Liver (tissue), 8 donors: ENCODE measurements at regions not wholly inside any gene's neighbourhood (a gene's known extent, or its start where the extent isn't known, plus 50 kb on each side); places are given as distances from the start of the nearest gene placed in this dataset.
"Not testable (repeated sequence)": the region's sequence is repeated elsewhere in the genome, so short reads cannot be mapped to it uniquely, and the experiment has no call there.

Experiments used
- DNase-seq: peaks from one replicate; pipeline ENCODE4 v3.0.0-alpha.2; 2017; ENCODE audit warnings: low spot score
- H3K27ac ChIP-seq, 2 donors: one replicate each; pipeline ENCODE4 v1.7.0; 2013; ENCODE audit warnings: inconsistent platforms in 2 of 2, low read length in 2 of 2, control low read depth in 1 of 2, low read depth in 1 of 2, mild to moderate bottlenecking in 1 of 2
- H3K27me3 ChIP-seq, 4 donors: one replicate each; pipeline versions ENCODE4 v1.6.1 to v1.7.0; 2013; ENCODE audit warnings: low read length in 3 of 4, inconsistent platforms in 1 of 4, mild to moderate bottlenecking in 1 of 4, moderate library complexity in 1 of 4; ENCODE audit not compliant: control insufficient read depth in 4 of 4, insufficient read depth in 4 of 4
- H3K36me3 ChIP-seq, 4 donors: one replicate each; pipeline versions ENCODE4 v1.6.1 to v1.7.0; 2013; ENCODE audit warnings: low read length in 3 of 4, mild to moderate bottlenecking in 3 of 4, low read depth in 1 of 4, moderate library complexity in 1 of 4; ENCODE audit not compliant: control insufficient read depth in 4 of 4, insufficient read depth in 3 of 4
- H3K4me1 ChIP-seq, 4 donors: one replicate each; pipeline versions ENCODE4 v1.6.1 to v1.7.0; 2013; ENCODE audit warnings: low read length in 3 of 4, mild to moderate bottlenecking in 3 of 4, moderate library complexity in 1 of 4; ENCODE audit not compliant: control insufficient read depth in 4 of 4, insufficient read depth in 4 of 4
- H3K4me3 ChIP-seq, 3 donors: one replicate each; pipeline versions ENCODE4 v1.6.1 to v1.7.0; 2013; ENCODE audit warnings: low read length in 3 of 3, control low read depth in 1 of 3, low read depth in 1 of 3, mild to moderate bottlenecking in 1 of 3
- H3K9ac ChIP-seq, 2 donors: one replicate each; pipeline ENCODE4 v1.7.0; 2013; ENCODE audit warnings: low read length in 2 of 2, mild to moderate bottlenecking in 2 of 2, moderate library complexity in 2 of 2, control low read depth in 1 of 2, low read depth in 1 of 2
- H3K9me3 ChIP-seq, 4 donors: one replicate each; pipeline versions ENCODE4 v1.6.1 to v1.7.0; 2013; ENCODE audit warnings: low read length in 3 of 4; ENCODE audit not compliant: control insufficient read depth in 4 of 4
- EGR1 ChIP-seq, 2 donors: IDR thresholded peaks; 2 replicates each; pipeline ENCODE4 v1.6.1; 2016 to 2018; ENCODE audit warnings: antibody characterized with exemption in 2 of 2, low read depth in 2 of 2
- FOXA1 ChIP-seq: IDR thresholded peaks from 2 replicates; pipeline ENCODE4 v1.6.1; 2016; ENCODE audit warnings: antibody characterized with exemption
- FOXA2 ChIP-seq: IDR thresholded peaks from 2 replicates; pipeline ENCODE4 v1.6.1; 2016; ENCODE audit warnings: antibody characterized with exemption
- GABPA ChIP-seq, 2 donors: IDR thresholded peaks in 1 of 2; conservative IDR thresholded peaks in 1 of 2; 2 replicates each; pipeline ENCODE4 v1.6.1; 2016; ENCODE audit warnings: antibody characterized with exemption in 2 of 2, mild to moderate bottlenecking in 1 of 2, moderate library complexity in 1 of 2
- HNF4A ChIP-seq, 2 donors: conservative IDR thresholded peaks; 2 replicates each; pipeline ENCODE4 v1.6.1; 2016; ENCODE audit warnings: antibody characterized with exemption in 2 of 2, mild to moderate bottlenecking in 2 of 2
- HNF4G ChIP-seq: IDR thresholded peaks from 2 replicates; pipeline ENCODE4 v1.6.1; 2016; ENCODE audit warnings: antibody characterized with exemption
- JUND ChIP-seq, 2 donors: IDR thresholded peaks; 2 replicates each; pipeline ENCODE4 v1.6.1; 2016; ENCODE audit warnings: antibody characterized with exemption in 2 of 2
- NR2F2 ChIP-seq: IDR thresholded peaks from 2 replicates; pipeline ENCODE4 v1.6.1; 2016; ENCODE audit warnings: antibody characterized with exemption
- RAD21 ChIP-seq, 2 donors: IDR thresholded peaks; 2 replicates each; pipeline ENCODE4 v1.6.1; 2016; ENCODE audit warnings: antibody characterized with exemption in 2 of 2, mild to moderate bottlenecking in 2 of 2
- RXRA ChIP-seq, 2 donors: IDR thresholded peaks; 2 replicates each; pipeline ENCODE4 v1.6.1; 2017 to 2018; ENCODE audit warnings: antibody characterized with exemption in 2 of 2, mild to moderate bottlenecking in 1 of 2
- SP1 ChIP-seq: IDR thresholded peaks from 2 replicates; pipeline ENCODE4 v1.6.1; 2018; ENCODE audit warnings: antibody characterized with exemption, mild to moderate bottlenecking
- TAF1 ChIP-seq: conservative IDR thresholded peaks from 2 replicates; pipeline ENCODE4 v1.6.1; 2016; ENCODE audit warnings: antibody characterized with exemption, mild to moderate bottlenecking
- YY1 ChIP-seq: IDR thresholded peaks from 2 replicates; pipeline ENCODE4 v1.6.1; 2016; ENCODE audit warnings: antibody characterized with exemption, mild to moderate bottlenecking
- WGBS: extraction: QIAGEN DNeasy Blood & Tissue Kit; methylation state at CpG from one replicate; pipeline ENCODE4 v1.1.7; 2013; 5-methylcytosine and 5-hydroxymethylcytosine counted together
- TF ChIP-seq, protein P1 (sequence below): fragments of 150-350 bp; IDR thresholded peaks from 2 replicates; pipeline ENCODE4 v1.5.1; 2017; ENCODE audit warnings: improper control_type of control experiment, low read depth, low read length; ENCODE audit not compliant: missing input control
- TF ChIP-seq, protein P2 (sequence below): IDR thresholded peaks from 2 replicates; pipeline ENCODE4 v1.6.1; 2016; ENCODE audit warnings: antibody characterized with exemption
- TF ChIP-seq, protein P3 (sequence below): IDR thresholded peaks from 2 replicates; pipeline ENCODE4 v1.6.1; 2016; ENCODE audit warnings: antibody characterized with exemption, mild to moderate bottlenecking
- TF ChIP-seq, protein P4 (sequence below): IDR thresholded peaks from 2 replicates; pipeline ENCODE4 v1.6.1; 2016; ENCODE audit warnings: antibody characterized with exemption
- TF ChIP-seq, protein P5 (sequence below): IDR thresholded peaks from 2 replicates; pipeline ENCODE4 v1.6.1; 2016; ENCODE audit warnings: antibody characterized with exemption
- donor health status: healthy.
- donor health status: healthy.
- donor health status: healthy.
- donor health status: healthy.
- donor health status: healthy.

DNA sequence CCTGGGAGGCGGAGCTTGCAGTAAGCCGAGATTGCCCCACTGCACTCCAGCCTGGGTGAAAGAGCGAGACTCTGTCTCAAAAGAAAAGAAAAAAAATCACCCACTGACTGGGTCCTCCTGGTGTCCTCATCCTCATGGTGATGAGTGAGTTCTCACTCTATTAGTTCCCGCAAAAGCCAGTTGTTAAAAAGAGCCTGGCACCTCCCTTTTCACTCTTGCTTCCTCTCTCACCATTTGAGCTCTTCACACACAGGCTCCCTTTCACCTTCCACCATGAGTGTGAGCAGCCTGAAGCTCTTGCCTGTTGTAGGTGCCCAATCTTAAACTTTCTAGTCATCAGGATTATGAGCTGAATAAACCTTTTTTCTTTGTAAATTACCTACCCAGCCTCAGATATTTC lies 176.4 kb downstream of the SLC38A4 start (continued):
- TF ChIP-seq, protein P1, sequence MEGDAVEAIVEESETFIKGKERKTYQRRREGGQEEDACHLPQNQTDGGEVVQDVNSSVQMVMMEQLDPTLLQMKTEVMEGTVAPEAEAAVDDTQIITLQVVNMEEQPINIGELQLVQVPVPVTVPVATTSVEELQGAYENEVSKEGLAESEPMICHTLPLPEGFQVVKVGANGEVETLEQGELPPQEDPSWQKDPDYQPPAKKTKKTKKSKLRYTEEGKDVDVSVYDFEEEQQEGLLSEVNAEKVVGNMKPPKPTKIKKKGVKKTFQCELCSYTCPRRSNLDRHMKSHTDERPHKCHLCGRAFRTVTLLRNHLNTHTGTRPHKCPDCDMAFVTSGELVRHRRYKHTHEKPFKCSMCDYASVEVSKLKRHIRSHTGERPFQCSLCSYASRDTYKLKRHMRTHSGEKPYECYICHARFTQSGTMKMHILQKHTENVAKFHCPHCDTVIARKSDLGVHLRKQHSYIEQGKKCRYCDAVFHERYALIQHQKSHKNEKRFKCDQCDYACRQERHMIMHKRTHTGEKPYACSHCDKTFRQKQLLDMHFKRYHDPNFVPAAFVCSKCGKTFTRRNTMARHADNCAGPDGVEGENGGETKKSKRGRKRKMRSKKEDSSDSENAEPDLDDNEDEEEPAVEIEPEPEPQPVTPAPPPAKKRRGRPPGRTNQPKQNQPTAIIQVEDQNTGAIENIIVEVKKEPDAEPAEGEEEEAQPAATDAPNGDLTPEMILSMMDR = no peak
- TF ChIP-seq TAF1 (no peak), NR2F2 (no peak), SP1 (no peak), HNF4G (no peak)
- TF ChIP-seq, protein P2, sequence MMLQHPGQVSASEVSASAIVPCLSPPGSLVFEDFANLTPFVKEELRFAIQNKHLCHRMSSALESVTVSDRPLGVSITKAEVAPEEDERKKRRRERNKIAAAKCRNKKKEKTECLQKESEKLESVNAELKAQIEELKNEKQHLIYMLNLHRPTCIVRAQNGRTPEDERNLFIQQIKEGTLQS = no peak

DNA sequence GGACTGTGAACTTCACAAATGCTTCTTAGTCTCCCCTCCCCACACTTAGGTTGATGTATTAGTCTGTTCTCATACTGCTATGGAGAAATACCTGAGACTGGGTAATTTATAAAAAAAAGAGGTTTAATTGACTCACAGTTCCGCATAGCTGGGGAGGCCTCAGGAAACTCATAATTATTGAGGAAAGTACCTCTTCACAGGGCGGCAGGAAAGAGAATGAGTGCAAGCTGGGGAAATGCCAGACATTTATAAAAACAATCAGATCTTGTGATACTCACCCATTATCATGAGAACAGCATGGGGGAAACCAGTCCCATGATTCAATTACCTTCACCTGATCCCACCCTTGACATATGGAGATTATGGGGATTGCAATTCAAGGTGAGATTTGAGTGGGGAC lies 178.8 kb downstream of the SLC38A4 start:
- WGBS = 86% methylated on average over 2 of the region's 2 CpGs
- Histone ChIP-seq H3K9me3 (no peaks in the 10 kb centered on the region), H3K4me1 (no peaks in the 10 kb centered on the region), H3K27me3 (no peaks in the 10 kb centered on the region), H3K9ac (no peak overlapping the region), H3K36me3 (no peaks in the 10 kb centered on the region), H3K27ac (no peak overlapping the region), H3K4me3 (no peak overlapping the region)
- DNase-seq = no peak
- TF ChIP-seq FOXA1 = no peak
- no peak for TF ChIP-seq HNF4A (conservative IDR thresholded peaks at IDR 0.05)
- TF ChIP-seq, protein P3, sequence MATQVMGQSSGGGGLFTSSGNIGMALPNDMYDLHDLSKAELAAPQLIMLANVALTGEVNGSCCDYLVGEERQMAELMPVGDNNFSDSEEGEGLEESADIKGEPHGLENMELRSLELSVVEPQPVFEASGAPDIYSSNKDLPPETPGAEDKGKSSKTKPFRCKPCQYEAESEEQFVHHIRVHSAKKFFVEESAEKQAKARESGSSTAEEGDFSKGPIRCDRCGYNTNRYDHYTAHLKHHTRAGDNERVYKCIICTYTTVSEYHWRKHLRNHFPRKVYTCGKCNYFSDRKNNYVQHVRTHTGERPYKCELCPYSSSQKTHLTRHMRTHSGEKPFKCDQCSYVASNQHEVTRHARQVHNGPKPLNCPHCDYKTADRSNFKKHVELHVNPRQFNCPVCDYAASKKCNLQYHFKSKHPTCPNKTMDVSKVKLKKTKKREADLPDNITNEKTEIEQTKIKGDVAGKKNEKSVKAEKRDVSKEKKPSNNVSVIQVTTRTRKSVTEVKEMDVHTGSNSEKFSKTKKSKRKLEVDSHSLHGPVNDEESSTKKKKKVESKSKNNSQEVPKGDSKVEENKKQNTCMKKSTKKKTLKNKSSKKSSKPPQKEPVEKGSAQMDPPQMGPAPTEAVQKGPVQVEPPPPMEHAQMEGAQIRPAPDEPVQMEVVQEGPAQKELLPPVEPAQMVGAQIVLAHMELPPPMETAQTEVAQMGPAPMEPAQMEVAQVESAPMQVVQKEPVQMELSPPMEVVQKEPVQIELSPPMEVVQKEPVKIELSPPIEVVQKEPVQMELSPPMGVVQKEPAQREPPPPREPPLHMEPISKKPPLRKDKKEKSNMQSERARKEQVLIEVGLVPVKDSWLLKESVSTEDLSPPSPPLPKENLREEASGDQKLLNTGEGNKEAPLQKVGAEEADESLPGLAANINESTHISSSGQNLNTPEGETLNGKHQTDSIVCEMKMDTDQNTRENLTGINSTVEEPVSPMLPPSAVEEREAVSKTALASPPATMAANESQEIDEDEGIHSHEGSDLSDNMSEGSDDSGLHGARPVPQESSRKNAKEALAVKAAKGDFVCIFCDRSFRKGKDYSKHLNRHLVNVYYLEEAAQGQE = no peak
- TF ChIP-seq, protein P2 = no peak
- no peak for TF ChIP-seq YY1
- TF ChIP-seq, protein P4, sequence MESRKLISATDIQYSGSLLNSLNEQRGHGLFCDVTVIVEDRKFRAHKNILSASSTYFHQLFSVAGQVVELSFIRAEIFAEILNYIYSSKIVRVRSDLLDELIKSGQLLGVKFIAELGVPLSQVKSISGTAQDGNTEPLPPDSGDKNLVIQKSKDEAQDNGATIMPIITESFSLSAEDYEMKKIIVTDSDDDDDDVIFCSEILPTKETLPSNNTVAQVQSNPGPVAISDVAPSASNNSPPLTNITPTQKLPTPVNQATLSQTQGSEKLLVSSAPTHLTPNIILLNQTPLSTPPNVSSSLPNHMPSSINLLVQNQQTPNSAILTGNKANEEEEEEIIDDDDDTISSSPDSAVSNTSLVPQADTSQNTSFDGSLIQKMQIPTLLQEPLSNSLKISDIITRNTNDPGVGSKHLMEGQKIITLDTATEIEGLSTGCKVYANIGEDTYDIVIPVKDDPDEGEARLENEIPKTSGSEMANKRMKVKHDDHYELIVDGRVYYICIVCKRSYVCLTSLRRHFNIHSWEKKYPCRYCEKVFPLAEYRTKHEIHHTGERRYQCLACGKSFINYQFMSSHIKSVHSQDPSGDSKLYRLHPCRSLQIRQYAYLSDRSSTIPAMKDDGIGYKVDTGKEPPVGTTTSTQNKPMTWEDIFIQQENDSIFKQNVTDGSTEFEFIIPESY = no peak
- no peak for TF ChIP-seq SP1
- TF ChIP-seq NR2F2 = no peak
- no peak for TF ChIP-seq GABPA (IDR thresholded peaks at IDR 0.05 in 1 of 2, conservative IDR thresholded peaks at IDR 0.05 in 1 of 2)
- TF ChIP-seq RXRA (IDR thresholded peaks at IDR 0.05) = no peak
- no peak for TF ChIP-seq JUND (IDR thresholded peaks at IDR 0.05)
- TF ChIP-seq, protein P1 = no peak
- TF ChIP-seq HNF4G = no peak
- TF ChIP-seq, protein P5, sequence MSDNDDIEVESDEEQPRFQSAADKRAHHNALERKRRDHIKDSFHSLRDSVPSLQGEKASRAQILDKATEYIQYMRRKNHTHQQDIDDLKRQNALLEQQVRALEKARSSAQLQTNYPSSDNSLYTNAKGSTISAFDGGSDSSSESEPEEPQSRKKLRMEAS = no peak
- no peak for TF ChIP-seq RAD21 (IDR thresholded peaks at IDR 0.05)
- TF ChIP-seq EGR1 (IDR thresholded peaks at IDR 0.05; ENCODE audit: low read depth in 2 of 2) = no peak
- no peak for TF ChIP-seq FOXA2
- TF ChIP-seq TAF1 = no peak

DNA sequence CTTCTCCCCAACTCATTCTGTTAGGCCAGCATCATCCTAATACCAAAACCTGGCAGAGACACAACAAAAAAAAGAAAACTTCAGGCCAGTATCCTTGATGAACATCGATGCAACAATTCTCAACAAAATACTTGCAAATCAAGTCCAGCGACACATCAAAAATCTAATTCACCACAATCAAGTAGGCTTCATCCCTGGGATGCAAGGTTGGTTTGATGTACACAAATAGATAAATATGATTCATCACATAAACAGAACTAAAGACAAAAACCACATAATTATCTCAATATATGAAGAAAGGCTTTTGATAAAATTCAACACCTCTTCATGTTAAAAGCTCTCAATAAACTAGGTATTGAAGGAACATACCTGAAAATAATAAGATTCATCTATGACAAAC lies 184.1 kb downstream of the SLC38A4 start:
- not testable (repeated sequence) for H3K36me3 ChIP-seq, H3K4me1 ChIP-seq, H3K27me3 ChIP-seq, DNase-seq, H3K4me3 ChIP-seq, H3K9ac ChIP-seq, H3K9me3 ChIP-seq, H3K27ac ChIP-seq
- WGBS = 98% methylated on average over 2 of the region's 2 CpGs
